ENCODE measurements at regions not wholly inside any gene's neighbourhood (a gene's known extent, or its start where the extent isn't known, plus 50 kb on each side); places are given as distances from the start of the nearest gene placed in this dataset.

GRCh38 chr6:2478200-2478599 lies 232.8 kb upstream of the GMDS start:
- Mint-ChIP-seq H3K4me3 (no peak overlapping the region), H3K27ac (no peak overlapping the region), H3K36me3 (peaks cover 3% of the 10 kb centered on the region), H3K27me3 (peaks cover 6% of the 10 kb centered on the region), H3K9me3 (peaks cover 6% of the 10 kb centered on the region), H3K4me1 (no peaks in the 10 kb centered on the region)

- H3K36me3 Mint-ChIP-seq, result peaks cover under 1% of the 10 kb centered on the region
- H3K27me3 Mint-ChIP-seq, result peaks cover 6% of the 10 kb centered on the region
- peaks cover under 1% of the 10 kb centered on the region for H3K9me3 Mint-ChIP-seq
- H3K27ac Mint-ChIP-seq, result no peak overlapping the region
- H3K4me3 Mint-ChIP-seq, result no peak overlapping the region
- no peaks in the 10 kb centered on the region for H3K4me1 Mint-ChIP-seq
Observed at GRCh38 chr6:2477666-2478065, 232.3 kb upstream of the GMDS start.

GRCh38 chr6:2477250-2477649 lies 231.8 kb upstream of the GMDS start:
- Mint-ChIP-seq H3K4me3 (no peak overlapping the region), H3K9me3 (no peaks in the 10 kb centered on the region), H3K27me3 (peaks cover 5% of the 10 kb centered on the region), H3K4me1 (no peaks in the 10 kb centered on the region), H3K27ac (no peak overlapping the region), H3K36me3 (no peaks in the 10 kb centered on the region)

GRCh38 chr6:2476376-2476775 lies 231.0 kb upstream of the GMDS start:
- H3K4me3 Mint-ChIP-seq, result no peak overlapping the region
- H3K27me3 Mint-ChIP-seq, result peaks cover 5% of the 10 kb centered on the region
- H3K36me3 Mint-ChIP-seq, result no peaks in the 10 kb centered on the region
- H3K9me3 Mint-ChIP-seq, result no peaks in the 10 kb centered on the region
- H3K27ac Mint-ChIP-seq, result no peak overlapping the region
- no peaks in the 10 kb centered on the region for H3K4me1 Mint-ChIP-seq

GRCh38 chr6:2471472-2471871 lies 226.1 kb upstream of the GMDS start:
- Mint-ChIP-seq H3K9me3 (no peaks in the 10 kb centered on the region), H3K36me3 (no peaks in the 10 kb centered on the region), H3K4me3 (no peak overlapping the region), H3K27ac (no peak overlapping the region), H3K4me1 (no peaks in the 10 kb centered on the region), H3K27me3 (peaks cover 11% of the 10 kb centered on the region)

- H3K9me3 Mint-ChIP-seq, result no peaks in the 10 kb centered on the region
- H3K27ac Mint-ChIP-seq, result no peak overlapping the region
- H3K4me3 Mint-ChIP-seq, result no peak overlapping the region
- H3K36me3 Mint-ChIP-seq, result no peaks in the 10 kb centered on the region
- peaks cover 11% of the 10 kb centered on the region for H3K27me3 Mint-ChIP-seq
- no peaks in the 10 kb centered on the region for H3K4me1 Mint-ChIP-seq
Observed at GRCh38 chr6:2469428-2469827, 224.0 kb upstream of the GMDS start.

- no peak overlapping the region for H3K27ac Mint-ChIP-seq
- no peaks in the 10 kb centered on the region for H3K4me1 Mint-ChIP-seq
- H3K9me3 Mint-ChIP-seq, result no peaks in the 10 kb centered on the region
- H3K27me3 Mint-ChIP-seq, result peaks cover 11% of the 10 kb centered on the region
- no peaks in the 10 kb centered on the region for H3K36me3 Mint-ChIP-seq
- no peak overlapping the region for H3K4me3 Mint-ChIP-seq
Observed at GRCh38 chr6:2468601-2468955, 223.2 kb upstream of the GMDS start.

- H3K36me3 Mint-ChIP-seq, result no peaks in the 10 kb centered on the region
- H3K4me3 Mint-ChIP-seq, result no peak overlapping the region
- no peaks in the 10 kb centered on the region for H3K4me1 Mint-ChIP-seq
- no peaks in the 10 kb centered on the region for H3K9me3 Mint-ChIP-seq
- H3K27ac Mint-ChIP-seq, result no peak overlapping the region
- H3K27me3 Mint-ChIP-seq, result peaks cover 11% of the 10 kb centered on the region
Observed at GRCh38 chr6:2467929-2468600, 222.7 kb upstream of the GMDS start.

- Mint-ChIP-seq H3K36me3 (no peaks in the 10 kb centered on the region), H3K4me1 (no peaks in the 10 kb centered on the region), H3K4me3 (no peak overlapping the region), H3K9me3 (no peaks in the 10 kb centered on the region), H3K27ac (no peak overlapping the region), H3K27me3 (peaks cover 10% of the 10 kb centered on the region)
Observed at GRCh38 chr6:2465336-2465735, 219.9 kb upstream of the GMDS start.

GRCh38 chr6:2464641-2465040 lies 219.2 kb upstream of the GMDS start:
- H3K27ac Mint-ChIP-seq, result no peak overlapping the region
- H3K4me3 Mint-ChIP-seq, result no peak overlapping the region
- H3K36me3 Mint-ChIP-seq, result no peaks in the 10 kb centered on the region
- H3K9me3 Mint-ChIP-seq, result no peaks in the 10 kb centered on the region
- H3K4me1 Mint-ChIP-seq, result no peaks in the 10 kb centered on the region
- peaks cover 5% of the 10 kb centered on the region for H3K27me3 Mint-ChIP-seq

GRCh38 chr6:2462831-2463230 lies 217.4 kb upstream of the GMDS start:
- Mint-ChIP-seq H3K36me3 (no peaks in the 10 kb centered on the region), H3K9me3 (no peaks in the 10 kb centered on the region), H3K27me3 (peaks cover 5% of the 10 kb centered on the region), H3K4me1 (no peaks in the 10 kb centered on the region), H3K27ac (no peak overlapping the region), H3K4me3 (no peak overlapping the region)

- Mint-ChIP-seq H3K27me3 (no peaks in the 10 kb centered on the region), H3K27ac (no peak overlapping the region), H3K4me3 (no peak overlapping the region), H3K9me3 (no peaks in the 10 kb centered on the region), H3K4me1 (no peaks in the 10 kb centered on the region), H3K36me3 (no peaks in the 10 kb centered on the region)
Observed at GRCh38 chr6:2460216-2460745, 214.9 kb upstream of the GMDS start.

GRCh38 chr6:2454180-2454579 lies 208.8 kb upstream of the GMDS start:
- H3K4me1 Mint-ChIP-seq, result no peaks in the 10 kb centered on the region
- H3K27ac Mint-ChIP-seq, result no peak overlapping the region
- H3K27me3 Mint-ChIP-seq, result no peaks in the 10 kb centered on the region
- H3K4me3 Mint-ChIP-seq, result no peak overlapping the region
- H3K36me3 Mint-ChIP-seq, result no peaks in the 10 kb centered on the region
- H3K9me3 Mint-ChIP-seq, result no peaks in the 10 kb centered on the region

- Mint-ChIP-seq H3K4me3 (no peak overlapping the region), H3K27ac (no peak overlapping the region), H3K9me3 (no peaks in the 10 kb centered on the region), H3K36me3 (peaks cover 3% of the 10 kb centered on the region), H3K27me3 (peaks cover 2% of the 10 kb centered on the region), H3K4me1 (peaks cover 6% of the 10 kb centered on the region)
Observed at GRCh38 chr6:2450546-2450945, 205.1 kb upstream of the GMDS start.

GRCh38 chr6:2449572-2449940 lies 204.2 kb upstream of the GMDS start:
- Mint-ChIP-seq H3K4me3 (no peak overlapping the region), H3K36me3 (peaks cover 5% of the 10 kb centered on the region), H3K9me3 (no peaks in the 10 kb centered on the region), H3K27me3 (peaks cover 2% of the 10 kb centered on the region), H3K4me1 (peaks cover 6% of the 10 kb centered on the region), H3K27ac (no peak overlapping the region)

- Mint-ChIP-seq H3K9me3 (no peaks in the 10 kb centered on the region), H3K4me3 (peak overlapping the region; percentile 58), H3K27ac (no peak overlapping the region), H3K36me3 (peaks cover 5% of the 10 kb centered on the region), H3K27me3 (peaks cover 2% of the 10 kb centered on the region), H3K4me1 (peaks cover 6% of the 10 kb centered on the region)
Observed at GRCh38 chr6:2448826-2449571, 203.6 kb upstream of the GMDS start.

All from activated naive CD4-positive, alpha-beta T cell treated with anti-CD3 and anti-CD28 coated beads, Interleukin-2, amount 50 U/mL, for 24 hours (primary cell).